Loucy (cell line): ENCODE measurements at regions not wholly inside any gene's neighbourhood (a gene's known extent, or its start where the extent isn't known, plus 50 kb on each side); places are given as distances from the start of the nearest gene placed in this dataset.

Source experiments
- H2AFZ ChIP-seq: fragments of 200-600 bp; sonication (generic); 2 replicates; pipeline ENCODE4 v1.6.0; 2016; ENCODE audit warnings: antibody characterized with exemption, mild to moderate bottlenecking, low read length, moderate library complexity
- H3F3A ChIP-seq: fragments of 200-600 bp; 2 replicates; pipeline ENCODE4 v1.6.0; 2016; ENCODE audit warnings: antibody characterized with exemption, low read depth, mild to moderate bottlenecking
- H3K27me3 ChIP-seq: fragments of 200-600 bp; sonication (generic); 2 replicates; pipeline ENCODE4 v1.6.1; 2014; ENCODE audit warnings: low read length, mild to moderate bottlenecking; ENCODE audit not compliant: insufficient read depth, poor library complexity, severe bottlenecking
- H3K36me3 ChIP-seq: fragments of 200-600 bp; sonication (generic); 2 replicates; pipeline ENCODE4 v1.6.1; 2016; ENCODE audit warnings: low read length; ENCODE audit not compliant: insufficient read depth
- H3K4me1 ChIP-seq: fragments of 200-600 bp; sonication (generic); 2 replicates; pipeline ENCODE4 v1.5.1; 2014; ENCODE audit warnings: low read length, mild to moderate bottlenecking; ENCODE audit not compliant: insufficient read depth, poor library complexity, severe bottlenecking
- H3K4me2 ChIP-seq: fragments of 200-600 bp; sonication (generic); 2 replicates; pipeline ENCODE4 v1.6.0; 2014; ENCODE audit warnings: antibody characterized with exemption, low read length, low read depth, mild to moderate bottlenecking; ENCODE audit not compliant: poor library complexity, severe bottlenecking
- H3K4me3 ChIP-seq: fragments of 200-600 bp; sonication (generic); 2 replicates; pipeline ENCODE4 v1.5.1; 2014; ENCODE audit warnings: low read length, mild to moderate bottlenecking, mixed read lengths; ENCODE audit not compliant: poor library complexity, severe bottlenecking
- H3K79me2 ChIP-seq: fragments of 200-600 bp; sonication (generic); 2 replicates; pipeline ENCODE4 v1.6.1; 2014; ENCODE audit warnings: low read length; ENCODE audit not compliant: insufficient read depth
- H3K9ac ChIP-seq: fragments of 200-600 bp; sonication (generic); 2 replicates; pipeline ENCODE4 v1.6.0; 2014; ENCODE audit warnings: mild to moderate bottlenecking, low read depth, low read length, moderate library complexity; ENCODE audit not compliant: poor library complexity, severe bottlenecking
- H3K9me2 ChIP-seq: fragments of 200-600 bp; sonication (generic); replicated peaks from 2 replicates; pipeline ENCODE4 v1.6.1; 2016; ENCODE audit warnings: low read depth, low read length, mixed read lengths
- H3K9me3 ChIP-seq: fragments of 200-600 bp; sonication (generic); 2 replicates; pipeline ENCODE4 v1.6.1; 2014; ENCODE audit warnings: mild to moderate bottlenecking, antibody characterized with exemption, low read length, low read depth; ENCODE audit not compliant: insufficient read depth
- H4K20me1 ChIP-seq: fragments of 200-600 bp; sonication (generic); 2 replicates; pipeline ENCODE4 v1.6.0; 2014; ENCODE audit warnings: antibody characterized with exemption, low read length, mild to moderate bottlenecking; ENCODE audit not compliant: insufficient read depth, poor library complexity, severe bottlenecking
- CTCF ChIP-seq: fragments of 200-600 bp; sonication (generic); conservative IDR thresholded peaks from 2 replicates; pipeline ENCODE4 v1.5.1; 2014; ENCODE audit warnings: mild to moderate bottlenecking, antibody characterized with exemption, low read length
- EZH2phosphoT487 ChIP-seq: fragments of 200-600 bp; IDR thresholded peaks from 2 replicates; pipeline ENCODE4 v1.6.1; 2018; ENCODE audit warnings: antibody characterized with exemption, mild to moderate bottlenecking, moderate library complexity, borderline replicate concordance

DNA sequence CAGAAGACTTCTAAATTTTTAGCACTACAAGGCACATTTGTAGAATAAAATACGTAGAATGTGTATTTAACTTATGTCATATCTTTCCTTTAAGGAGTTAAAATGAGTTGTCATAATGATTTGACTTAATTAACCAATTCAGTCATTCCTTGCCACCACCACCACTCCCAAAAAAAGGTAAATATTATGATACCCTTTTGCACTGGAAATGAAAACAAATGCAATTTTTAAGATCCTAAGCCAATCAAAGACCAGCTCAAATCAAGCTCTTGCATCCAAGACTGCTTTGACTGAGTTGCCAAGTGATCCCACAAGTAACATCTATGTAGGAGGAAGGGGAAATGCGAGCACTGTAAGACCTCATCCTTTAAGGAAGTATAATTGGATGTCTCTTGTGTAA, 426.6 kb upstream of the ATP11B start:
- no peak overlapping the region for H3K4me2 ChIP-seq
- no peaks in the 10 kb centered on the region for H3K9me3 ChIP-seq
- H3K79me2 ChIP-seq = no peaks in the 10 kb centered on the region
- no peak overlapping the region for H3K4me3 ChIP-seq
- H3K9me2 ChIP-seq = no peaks in the 10 kb centered on the region
- H3K27me3 ChIP-seq = no peaks in the 10 kb centered on the region
- H3K36me3 ChIP-seq = no peaks in the 10 kb centered on the region
- no peaks in the 10 kb centered on the region for H3K4me1 ChIP-seq
- H3K9ac ChIP-seq = no peak overlapping the region
- no peaks in the 10 kb centered on the region for H3F3A ChIP-seq
- H4K20me1 ChIP-seq = no peaks in the 10 kb centered on the region
- no peak overlapping the region for H2AFZ ChIP-seq
- TF ChIP-seq EZH2phosphoT487 = no peak
- TF ChIP-seq CTCF = no peak

DNA sequence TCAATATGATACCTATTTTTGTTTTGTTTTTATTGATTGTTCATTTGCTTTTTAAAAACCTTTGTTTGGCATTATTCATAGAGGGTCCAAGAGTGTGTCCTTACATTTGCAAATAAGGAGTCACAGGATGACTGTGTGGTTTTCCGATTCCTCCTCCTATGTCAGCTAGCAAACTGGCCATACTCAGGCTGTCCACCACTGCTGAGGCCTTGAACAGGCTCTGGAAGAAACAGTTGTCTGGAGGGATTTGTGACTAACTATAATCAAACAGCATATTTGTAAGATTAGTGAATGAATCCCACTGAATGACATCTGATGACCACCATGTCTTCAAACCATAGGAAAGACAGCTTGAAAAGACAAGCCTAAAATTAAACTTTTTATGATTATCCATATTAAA, 423.4 kb upstream of the ATP11B start:
- Histone ChIP-seq H4K20me1 (no peaks in the 10 kb centered on the region), H3K4me1 (no peaks in the 10 kb centered on the region), H3K4me2 (no peak overlapping the region), H3F3A (no peaks in the 10 kb centered on the region), H3K9ac (no peak overlapping the region), H3K4me3 (no peak overlapping the region), H3K79me2 (no peaks in the 10 kb centered on the region), H3K9me3 (no peaks in the 10 kb centered on the region), H3K27me3 (no peaks in the 10 kb centered on the region), H3K36me3 (no peaks in the 10 kb centered on the region), H2AFZ (no peak overlapping the region), H3K9me2 (no peaks in the 10 kb centered on the region)
- TF ChIP-seq CTCF (no peak), EZH2phosphoT487 (no peak)

GRCh38 chr3:182370949-182371348, 422.4 kb upstream of the ATP11B start:
- TF ChIP-seq EZH2phosphoT487 (no peak), CTCF (no peak)
- Histone ChIP-seq H3K9me2 (no peaks in the 10 kb centered on the region), H3K27me3 (no peaks in the 10 kb centered on the region), H4K20me1 (no peaks in the 10 kb centered on the region), H3K4me3 (no peak overlapping the region), H3K4me2 (no peak overlapping the region), H3K36me3 (no peaks in the 10 kb centered on the region), H3K79me2 (no peaks in the 10 kb centered on the region), H3K9ac (no peak overlapping the region), H3F3A (no peaks in the 10 kb centered on the region), H3K9me3 (no peaks in the 10 kb centered on the region), H2AFZ (no peak overlapping the region), H3K4me1 (no peaks in the 10 kb centered on the region)
